Neutrophil (primary cell): ENCODE measurements at regions not wholly inside any gene's neighbourhood (a gene's known extent, or its start where the extent isn't known, plus 50 kb on each side); places are given as distances from the start of the nearest gene placed in this dataset.
"Not testable (repeated sequence)": the region's sequence is repeated elsewhere in the genome, so short reads cannot be mapped to it uniquely, and the experiment has no call there.

Experiments
- H3K27ac ChIP-seq: fragments of 200-600 bp; sonication (generic); 2 replicates; pipeline ENCODE4 v1.5.1; 2016; ENCODE audit warnings: mild to moderate bottlenecking, moderate library complexity
- H3K27me3 ChIP-seq: fragments of 200-600 bp; sonication (generic); 2 replicates; pipeline ENCODE4 v1.6.0; 2016; ENCODE audit warnings: mild to moderate bottlenecking
- H3K36me3 ChIP-seq: fragments of 200-600 bp; sonication (generic); 2 replicates; pipeline ENCODE4 v1.5.1; 2017
- H3K4me1 ChIP-seq, 2 experiments: fragments of 200-600 bp in 1 of 2; sonication (generic) in 1 of 2; 1 replicate in 1 of 2; 2 replicates in 1 of 2; pipeline versions ENCODE4 v1.5.1 to v1.6.1; 2013 to 2016; ENCODE audit warnings: low read depth in 1 of 2, low read length in 1 of 2, mild to moderate bottlenecking in 1 of 2, moderate library complexity in 1 of 2; ENCODE audit not compliant: control insufficient read depth in 1 of 2, insufficient read depth in 1 of 2
- H3K4me3 ChIP-seq, 2 experiments: fragments of 200-600 bp in 1 of 2; sonication (generic) in 1 of 2; 1 replicate in 1 of 2; 2 replicates in 1 of 2; pipeline ENCODE4 v1.5.1; 2013 to 2016; ENCODE audit warnings: low read depth in 1 of 2, low read length in 1 of 2, mild to moderate bottlenecking in 1 of 2, moderate library complexity in 1 of 2
- H3K9me3 ChIP-seq: fragments of 200-600 bp; sonication (generic); 2 replicates; pipeline ENCODE4 v1.5.1; 2016
- TF ChIP-seq, protein P1 (sequence below): fragments of 200-600 bp; sonication (generic); IDR thresholded peaks from 2 replicates; pipeline ENCODE4 v1.5.1; 2016; ENCODE audit warnings: antibody characterized with exemption

DNA sequence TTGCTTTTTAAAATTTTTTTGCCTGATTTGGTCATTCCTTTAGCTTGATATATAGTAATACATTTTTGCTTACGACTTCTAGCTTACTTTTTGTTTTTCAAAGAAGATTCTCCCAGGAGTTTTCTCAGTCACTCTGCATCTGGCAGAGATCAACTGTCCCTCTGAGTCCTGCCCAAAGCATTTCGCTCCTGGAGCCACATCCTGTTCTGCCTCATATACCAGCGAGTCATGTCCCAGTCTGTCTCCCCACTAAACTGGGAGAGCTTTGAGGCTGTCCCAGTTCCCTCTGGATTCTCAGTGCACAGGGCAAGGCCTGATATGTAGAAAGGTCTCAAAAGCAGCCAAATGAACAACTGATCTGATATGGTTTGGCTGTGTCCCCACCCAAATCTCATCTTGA is 326.3 kb downstream of the ARRDC4 start:
- peaks cover 46% of the 10 kb centered on the region for H3K27me3 ChIP-seq
- TF ChIP-seq, protein P1, sequence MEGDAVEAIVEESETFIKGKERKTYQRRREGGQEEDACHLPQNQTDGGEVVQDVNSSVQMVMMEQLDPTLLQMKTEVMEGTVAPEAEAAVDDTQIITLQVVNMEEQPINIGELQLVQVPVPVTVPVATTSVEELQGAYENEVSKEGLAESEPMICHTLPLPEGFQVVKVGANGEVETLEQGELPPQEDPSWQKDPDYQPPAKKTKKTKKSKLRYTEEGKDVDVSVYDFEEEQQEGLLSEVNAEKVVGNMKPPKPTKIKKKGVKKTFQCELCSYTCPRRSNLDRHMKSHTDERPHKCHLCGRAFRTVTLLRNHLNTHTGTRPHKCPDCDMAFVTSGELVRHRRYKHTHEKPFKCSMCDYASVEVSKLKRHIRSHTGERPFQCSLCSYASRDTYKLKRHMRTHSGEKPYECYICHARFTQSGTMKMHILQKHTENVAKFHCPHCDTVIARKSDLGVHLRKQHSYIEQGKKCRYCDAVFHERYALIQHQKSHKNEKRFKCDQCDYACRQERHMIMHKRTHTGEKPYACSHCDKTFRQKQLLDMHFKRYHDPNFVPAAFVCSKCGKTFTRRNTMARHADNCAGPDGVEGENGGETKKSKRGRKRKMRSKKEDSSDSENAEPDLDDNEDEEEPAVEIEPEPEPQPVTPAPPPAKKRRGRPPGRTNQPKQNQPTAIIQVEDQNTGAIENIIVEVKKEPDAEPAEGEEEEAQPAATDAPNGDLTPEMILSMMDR, result no peak

DNA sequence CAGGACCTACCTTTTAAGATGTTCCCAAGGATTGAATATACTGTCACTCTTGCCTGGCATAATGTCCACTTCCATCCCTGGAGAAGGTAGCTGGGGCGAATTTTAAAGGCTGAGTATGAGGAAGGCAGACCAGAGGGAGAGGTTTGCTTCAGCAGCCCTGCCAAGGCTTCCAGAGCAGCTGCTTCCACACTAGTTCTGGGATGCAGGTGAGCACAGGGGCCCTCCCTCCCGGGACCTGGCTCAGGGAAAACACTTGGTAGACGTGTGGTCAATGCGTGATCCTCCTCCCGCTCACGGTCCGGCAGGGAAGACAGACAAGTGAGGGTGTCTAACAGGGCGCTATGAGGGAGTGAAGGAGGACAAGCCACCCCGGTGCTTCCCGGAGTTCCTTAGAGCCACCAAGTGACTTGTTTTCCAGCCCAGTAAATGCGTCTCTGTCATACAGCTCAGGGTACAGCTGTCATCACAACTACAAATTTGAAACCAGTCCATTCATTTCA is 327.6 kb downstream of the ARRDC4 start:
- H3K9me3 ChIP-seq, result no peaks in the 10 kb centered on the region
- H3K27ac ChIP-seq, result no peak overlapping the region
- no peaks in the 10 kb centered on the region for H3K4me1 ChIP-seq
- peaks cover 51% of the 10 kb centered on the region for H3K27me3 ChIP-seq
- H3K4me3 ChIP-seq, result no peak overlapping the region
- no peaks in the 10 kb centered on the region for H3K36me3 ChIP-seq
- TF ChIP-seq, protein P1, result no peak

More for the DNA sequence above, 326.3 kb downstream of the ARRDC4 start:
- Histone ChIP-seq H3K4me1 (no peaks in the 10 kb centered on the region), H3K36me3 (no peaks in the 10 kb centered on the region), H3K27ac (no peak overlapping the region), H3K9me3 (no peaks in the 10 kb centered on the region), H3K4me3 (no peak overlapping the region)

DNA sequence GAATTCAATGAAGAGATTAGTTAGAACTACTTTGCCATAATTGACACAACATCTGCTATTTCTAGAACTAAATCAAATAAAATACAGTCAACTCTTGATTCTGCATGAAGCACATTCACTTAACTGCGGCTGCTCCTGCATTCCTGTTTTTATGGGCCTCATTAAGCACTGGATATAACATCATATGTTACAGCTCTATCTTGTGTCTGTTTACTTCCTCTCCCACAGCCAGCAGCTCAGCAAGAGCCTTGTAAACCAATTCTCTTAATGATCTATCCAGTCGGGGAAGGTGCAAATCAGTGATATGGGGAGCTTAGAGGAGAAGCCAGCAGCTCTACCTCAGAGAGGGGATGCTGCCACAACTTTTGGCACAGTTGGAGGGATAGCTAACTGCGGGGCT is 329.2 kb downstream of the ARRDC4 start:
- TF ChIP-seq, protein P1, result no peak
- Histone ChIP-seq H3K27me3 (peaks cover 64% of the 10 kb centered on the region), H3K36me3 (no peaks in the 10 kb centered on the region), H3K4me3 (no peak overlapping the region), H3K9me3 (no peaks in the 10 kb centered on the region), H3K4me1 (no peaks in the 10 kb centered on the region), H3K27ac (no peak overlapping the region)

DNA sequence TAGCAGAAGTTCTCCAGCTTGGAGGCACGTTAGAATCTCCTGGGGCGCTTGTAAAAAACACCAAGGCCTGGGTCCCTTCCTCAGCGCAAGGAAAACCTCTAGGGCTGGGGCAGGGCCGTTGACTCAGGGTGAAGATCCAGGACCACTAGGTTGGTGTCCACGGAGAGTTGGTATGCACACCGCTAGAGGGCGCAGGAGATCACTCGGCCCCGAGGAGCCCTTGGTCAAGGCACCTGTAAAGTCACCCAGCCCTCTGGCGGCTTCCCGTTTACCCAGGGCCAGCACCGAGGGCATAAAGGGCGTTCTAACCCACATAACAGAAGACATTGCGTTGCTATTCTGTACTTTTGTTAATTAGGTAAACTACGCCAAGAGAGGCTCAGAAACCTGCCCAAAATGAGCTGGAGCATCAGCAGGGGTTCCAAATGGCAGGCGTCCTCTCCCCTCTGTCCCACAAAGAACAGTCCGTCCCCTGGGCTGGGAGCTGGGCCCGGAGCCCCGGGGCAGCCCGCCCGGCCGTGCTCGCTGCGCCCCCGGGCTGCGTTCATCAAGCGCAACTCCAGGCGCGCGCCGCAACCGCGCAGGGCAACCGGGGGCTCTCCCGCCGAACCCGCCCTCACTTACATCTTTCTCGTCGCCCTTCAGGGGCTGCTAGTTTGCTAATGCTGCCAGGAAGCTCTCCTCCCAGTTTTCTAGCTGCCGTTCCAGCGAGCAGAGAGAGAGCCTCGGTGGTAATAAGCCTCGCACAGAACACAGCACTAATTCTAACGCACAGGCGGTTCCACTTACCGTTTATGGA is 332.1 kb downstream of the ARRDC4 start:
- no peak overlapping the region for H3K4me3 ChIP-seq
- TF ChIP-seq, protein P1, result no peak

DNA sequence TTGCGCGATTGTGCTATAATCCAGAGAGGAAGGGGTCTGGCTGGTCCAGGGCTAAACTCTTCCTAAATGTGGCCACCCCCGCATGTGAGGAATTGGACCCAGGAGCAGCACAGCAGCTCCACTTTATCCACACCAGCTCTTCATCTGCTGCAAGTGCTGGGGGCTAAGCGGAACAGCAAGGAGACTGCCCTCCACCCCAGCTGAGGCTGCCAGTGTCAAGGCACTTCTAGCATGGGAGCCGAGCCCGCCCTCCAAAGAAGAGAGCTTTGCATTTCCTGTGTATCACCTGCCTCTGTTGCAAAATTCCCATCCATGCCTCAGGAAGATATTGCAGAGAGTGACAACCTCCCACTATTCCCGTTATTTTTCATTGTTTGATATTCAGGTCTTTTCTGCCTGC is 333.6 kb downstream of the ARRDC4 start:
- TF ChIP-seq, protein P1, result no peak
- H3K36me3 ChIP-seq, result no peaks in the 10 kb centered on the region

More for the DNA sequence above, 332.1 kb downstream of the ARRDC4 start:
- no peaks in the 10 kb centered on the region for H3K36me3 ChIP-seq
- H3K4me1 ChIP-seq, result no peaks in the 10 kb centered on the region
- peaks cover 76% of the 10 kb centered on the region for H3K27me3 ChIP-seq
- no peaks in the 10 kb centered on the region for H3K9me3 ChIP-seq
- H3K27ac ChIP-seq, result no peak overlapping the region

DNA sequence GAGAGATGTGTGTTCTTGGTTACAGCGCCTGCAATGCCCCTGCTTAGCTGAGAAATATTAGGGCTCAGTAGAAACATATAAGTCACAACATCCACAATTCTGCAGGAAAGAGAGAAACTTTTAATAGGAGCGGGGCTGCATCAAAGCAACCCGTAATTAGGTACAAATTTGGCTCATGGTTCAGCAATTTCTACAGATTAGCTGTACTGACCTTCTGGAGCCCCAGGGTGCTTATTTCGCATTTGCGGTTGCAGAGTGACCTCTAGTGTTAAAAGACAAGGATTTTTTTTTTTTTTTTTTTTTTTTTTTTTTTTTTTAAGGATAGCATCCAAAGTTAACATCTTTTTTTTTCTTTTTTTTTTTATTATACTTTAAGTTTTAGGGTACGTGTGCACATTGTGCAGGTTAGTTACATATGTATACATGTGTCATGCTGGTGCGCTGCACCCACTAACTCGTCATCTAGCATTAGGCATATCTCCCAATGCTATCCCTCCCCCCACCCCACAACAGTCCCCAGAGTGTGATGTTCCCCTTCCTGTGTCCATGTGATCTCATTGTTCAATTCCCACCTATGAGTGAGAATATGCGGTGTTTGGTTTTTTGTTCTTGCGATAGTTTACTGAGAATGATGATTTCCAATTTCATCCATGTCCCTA is 334.7 kb downstream of the ARRDC4 start:
- H3K9me3 ChIP-seq, H3K4me1 ChIP-seq, H3K27ac ChIP-seq, H3K36me3 ChIP-seq, H3K4me3 ChIP-seq: not testable (repeated sequence)
- H3K27me3 ChIP-seq, result peaks cover 74% of the 10 kb centered on the region

More for the DNA sequence above, 333.6 kb downstream of the ARRDC4 start:
- Histone ChIP-seq H3K9me3 (no peaks in the 10 kb centered on the region), H3K27ac (no peak overlapping the region), H3K4me1 (no peaks in the 10 kb centered on the region), H3K4me3 (no peak overlapping the region), H3K27me3 (peaks cover 80% of the 10 kb centered on the region)
